GM12892 (cell line): ENCODE measurements at regions not wholly inside any gene's neighbourhood (a gene's known extent, or its start where the extent isn't known, plus 50 kb on each side); places are given as distances from the start of the nearest gene placed in this dataset.

ENCODE experiments used
- POLR2A ChIP-seq: IDR thresholded peaks from 2 replicates; pipeline ENCODE4 v1.6.1; 2011; ENCODE audit warnings: low read depth, low read length, control low read depth
- POLR2AphosphoS5 ChIP-seq: IDR thresholded peaks from 2 replicates; pipeline ENCODE4 v1.6.1; 2011; ENCODE audit warnings: low read depth, low read length, control low read depth

GRCh38 chr15:47944637-47945288 lies 176.0 kb upstream of the SLC24A5 start:
- TF ChIP-seq POLR2A = no peak
- TF ChIP-seq POLR2AphosphoS5 = no peak
